Stomach (tissue), 8 donors: ENCODE measurements at regions not wholly inside any gene's neighbourhood (a gene's known extent, or its start where the extent isn't known, plus 50 kb on each side); places are given as distances from the start of the nearest gene placed in this dataset.
"Not testable (repeated sequence)": the region's sequence is repeated elsewhere in the genome, so short reads cannot be mapped to it uniquely, and the experiment has no call there.

Source experiments
- DNase-seq, 2 donors: peaks; one replicate each; pipeline versions ENCODE4 v3.0.0 to v3.0.0-alpha.2; 2013 to 2019
- H3K27ac ChIP-seq, 5 donors: fragments of 200-600 bp in 4 of 5; sonication (generic) in 4 of 5; one replicate each; pipeline ENCODE4 v1.5.1; 2013 to 2019; ENCODE audit warnings: mild to moderate bottlenecking in 1 of 5, moderate library complexity in 1 of 5
- H3K27me3 ChIP-seq, 3 donors: fragments of 200-600 bp; sonication (generic); one replicate each; pipeline ENCODE4 v1.5.1; 2017 to 2019; ENCODE audit warnings: mixed run types in 1 of 3
- H3K36me3 ChIP-seq, 4 donors: fragments of 200-600 bp; sonication (generic); 1 replicate in 3 of 4; 2 replicates in 1 of 4; pipeline ENCODE4 v1.5.1; 2016 to 2019
- H3K4me1 ChIP-seq, 4 donors: fragments of 200-600 bp; sonication (generic); one replicate each; pipeline ENCODE4 v1.5.1; 2016 to 2019
- H3K4me3 ChIP-seq, 4 donors: fragments of 200-600 bp; sonication (generic) in 3 of 4; one replicate each; pipeline ENCODE4 v1.5.1; 2016 to 2019; ENCODE audit warnings: mild to moderate bottlenecking in 1 of 4
- H3K9me3 ChIP-seq, 4 donors: fragments of 200-600 bp; sonication (generic); one replicate each; pipeline ENCODE4 v1.5.1; 2016 to 2019
- CTCF ChIP-seq, 7 experiments: fragments of 450-650 bp in 4 of 7; fragments of 200-600 bp in 3 of 7; sonication (generic) in 3 of 7; IDR thresholded peaks; one replicate each; pipeline ENCODE4 v1.5.1; 2016 to 2019; ENCODE audit warnings: antibody characterized with exemption in 7 of 7, control low read depth in 2 of 7, mild to moderate bottlenecking in 1 of 7
- EP300 ChIP-seq: sonication (generic); formaldehyde crosslinking; IDR thresholded peaks from one replicate; pipeline ENCODE4 v1.6.1; 2017; ENCODE audit warnings: antibody characterized with exemption
- POLR2A ChIP-seq, 4 donors: fragments of 450-650 bp; IDR thresholded peaks; one replicate each; pipeline ENCODE4 v1.6.1; 2016; ENCODE audit warnings: antibody characterized with exemption in 4 of 4, control low read depth in 2 of 4, mild to moderate bottlenecking in 1 of 4, moderate library complexity in 1 of 4
- POLR2AphosphoS5 ChIP-seq, 3 donors: sonication (generic); formaldehyde crosslinking; IDR thresholded peaks; one replicate each; pipeline ENCODE4 v1.6.1; 2016; ENCODE audit warnings: antibody characterized with exemption in 3 of 3
- WGBS, 5 donors: extraction: QIAGEN DNeasy Blood & Tissue Kit in 3 of 5; methylation state at CpG; one replicate each; pipeline versions ENCODE4 v1.1.5 to v1.1.7; 2013 to 2018; 5-methylcytosine and 5-hydroxymethylcytosine counted together
- intact Hi-C: fragments of 100-400 bp; cut with DNase I; formaldehyde crosslinking; loops from one replicate; pipeline ENCODE4 v1.15.1; 2023; ENCODE audit warnings: low total_unique reads
- donor health status: healthy with polysubstance abuse.
- donor health status: Bipolar disorder and iron deficiency.
- donor health status: healthy.

GRCh38 chr1:187038784-187039183, 210.0 kb downstream of the PLA2G4A start:
- Histone ChIP-seq H3K4me1 (no peaks in the 10 kb centered on the region), H3K36me3 (no peaks in the 10 kb centered on the region), H3K9me3 (no peaks in the 10 kb centered on the region), H3K27ac (no peak overlapping the region), H3K27me3 (no peaks in the 10 kb centered on the region), H3K4me3 (no peak overlapping the region)
- TF ChIP-seq POLR2AphosphoS5 (IDR thresholded peaks at IDR 0.05) (no peak), CTCF (IDR thresholded peaks at IDR 0.05) (no peak), POLR2A (IDR thresholded peaks at IDR 0.05) (no peak), EP300 (no peak)
- intact Hi-C loops = no loop called here
- DNase-seq = no peak
- 16 to 33% (median 26%) methylated on average over 1 of the region's 1 CpG for WGBS, 5 donors

- H3K9me3 ChIP-seq = no peaks in the 10 kb centered on the region
- no peaks in the 10 kb centered on the region for H3K36me3 ChIP-seq
- TF ChIP-seq POLR2AphosphoS5 (IDR thresholded peaks at IDR 0.05) (no peak), POLR2A (IDR thresholded peaks at IDR 0.05) (no peak), EP300 (no peak), CTCF (IDR thresholded peaks at IDR 0.05) (no peak)
- no peaks in the 10 kb centered on the region for H3K4me1 ChIP-seq
- intact Hi-C loops = no loop called here
- no peak overlapping the region for H3K27ac ChIP-seq
- 77 to 93% (median 88%) methylated on average over 4 of the region's 4 CpGs for WGBS, 5 donors
- no peaks in the 10 kb centered on the region for H3K27me3 ChIP-seq
- no peak for DNase-seq
- no peak overlapping the region for H3K4me3 ChIP-seq
Observed at GRCh38 chr1:187041104-187041503, 212.4 kb downstream of the PLA2G4A start.

- no peaks in the 10 kb centered on the region for H3K27me3 ChIP-seq
- H3K36me3 ChIP-seq = no peaks in the 10 kb centered on the region
Observed at GRCh38 chr1:187042538-187042937, 213.8 kb downstream of the PLA2G4A start.

GRCh38 chr1:187043433-187043832, 214.7 kb downstream of the PLA2G4A start:
- intact Hi-C loops, H3K36me3 ChIP-seq, DNase-seq, H3K9me3 ChIP-seq, H3K27ac ChIP-seq, H3K4me3 ChIP-seq, H3K27me3 ChIP-seq, H3K4me1 ChIP-seq: not testable (repeated sequence)

More at GRCh38 chr1:187042538-187042937, 213.8 kb downstream of the PLA2G4A start:
- TF ChIP-seq POLR2AphosphoS5 (IDR thresholded peaks at IDR 0.05) (no peak), EP300 (no peak), CTCF (IDR thresholded peaks at IDR 0.05) (no peak), POLR2A (IDR thresholded peaks at IDR 0.05) (no peak)
- intact Hi-C loops = no loop called here
- Histone ChIP-seq H3K4me1 (no peaks in the 10 kb centered on the region), H3K27ac (no peak overlapping the region), H3K4me3 (no peak overlapping the region), H3K9me3 (no peaks in the 10 kb centered on the region)
- DNase-seq = no peak
- 74 to 88% (median 79%) methylated on average over 1 of the region's 1 CpG for WGBS, 5 donors

- DNase-seq = no peak
- Histone ChIP-seq H3K36me3 (no peaks in the 10 kb centered on the region), H3K27me3 (no peaks in the 10 kb centered on the region), H3K27ac (no peak overlapping the region), H3K4me3 (no peak overlapping the region), H3K4me1 (no peaks in the 10 kb centered on the region), H3K9me3 (no peaks in the 10 kb centered on the region)
- intact Hi-C loops = no loop called here
- TF ChIP-seq POLR2AphosphoS5 (IDR thresholded peaks at IDR 0.05) = no peak
- no peak for TF ChIP-seq EP300
- TF ChIP-seq CTCF (IDR thresholded peaks at IDR 0.05) = no peak
- TF ChIP-seq POLR2A (IDR thresholded peaks at IDR 0.05) = no peak
Observed at GRCh38 chr1:187044411-187044810, 215.7 kb downstream of the PLA2G4A start.
